NCI-H2196 treated with DMSO at 0.1 percent for 48 hours (cell line): ENCODE measurements at regions not wholly inside any gene's neighbourhood (a gene's known extent, or its start where the extent isn't known, plus 50 kb on each side); places are given as distances from the start of the nearest gene placed in this dataset.

Experiments
- DNase-seq: peaks from one replicate; lab custom pipeline; 2025; ENCODE audit not compliant: unreplicated experiment; lab: John Stamatoyannopoulos, UW

GRCh38 chr5:4440536-4440935 lies 699.6 kb upstream of the ADAMTS16 start:
- no peak for DNase-seq

- no peak for DNase-seq
These were observed 697.9 kb upstream of the ADAMTS16 start for GRCh38 chr5:4442221-4442620.

- DNase-seq = no peak
These were observed 692.5 kb upstream of the ADAMTS16 start for GRCh38 chr5:4447657-4448056.

DNA sequence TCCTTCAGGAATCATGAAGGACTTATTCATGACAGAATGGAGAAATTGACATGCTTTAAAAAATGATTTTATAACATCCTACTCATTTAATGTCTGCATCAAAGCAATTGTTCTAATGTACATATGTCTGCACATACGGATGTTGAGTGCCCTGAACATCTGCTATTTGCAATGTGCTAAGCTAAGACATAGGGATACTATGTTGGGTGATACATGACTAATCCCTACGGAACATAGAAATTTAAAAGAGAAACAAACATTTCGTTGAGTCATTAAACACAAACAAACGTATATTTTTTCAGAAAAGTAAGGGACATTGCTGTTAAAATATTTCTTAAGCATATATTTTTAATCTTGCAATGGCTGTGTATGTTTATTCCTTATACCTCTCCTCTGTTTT lies 686.5 kb upstream of the ADAMTS16 start:
- no peak for DNase-seq

- DNase-seq = no peak
These were observed 660.7 kb upstream of the ADAMTS16 start for GRCh38 chr5:4479426-4479825.

DNA sequence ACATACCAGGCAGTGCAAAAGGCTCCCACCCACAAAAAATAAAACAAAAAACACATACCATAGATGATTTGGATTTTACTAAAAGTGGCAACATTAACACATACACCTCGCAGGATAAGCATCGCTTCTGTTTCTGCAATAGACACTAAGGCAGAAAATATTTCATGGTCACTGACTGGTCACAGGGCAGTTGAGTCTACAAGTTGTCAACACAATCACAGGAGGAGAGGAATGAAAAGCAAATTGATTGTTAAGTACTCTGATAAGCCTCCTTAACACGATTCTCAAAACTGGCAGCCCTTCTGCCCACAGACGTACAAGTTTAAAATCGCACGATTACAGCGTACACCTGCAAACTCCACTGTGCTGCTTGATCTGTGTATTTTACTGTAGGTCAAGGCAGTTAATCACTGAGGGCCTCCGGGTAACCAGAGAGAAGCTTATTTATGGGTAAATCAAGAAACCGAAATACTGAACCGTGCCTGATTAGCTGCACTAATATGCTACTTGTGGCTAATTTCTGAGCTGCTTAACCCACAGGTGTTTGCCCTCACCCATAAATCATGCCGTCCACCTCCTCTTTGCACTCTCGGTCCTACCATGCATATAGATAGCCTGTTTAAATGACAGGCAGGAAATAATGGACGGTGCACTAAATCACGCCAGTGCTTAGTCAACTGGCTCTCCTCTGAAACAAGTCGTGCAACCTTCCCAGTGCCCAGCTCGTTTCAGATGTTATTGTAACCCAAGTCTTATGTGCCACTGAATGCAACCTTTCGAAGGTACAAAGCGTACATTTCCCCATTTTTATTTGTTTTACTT lies 659.4 kb upstream of the ADAMTS16 start:
- DNase-seq = no peak

- no peak for DNase-seq
These were observed 652.5 kb upstream of the ADAMTS16 start for GRCh38 chr5:4487581-4487980.

DNA sequence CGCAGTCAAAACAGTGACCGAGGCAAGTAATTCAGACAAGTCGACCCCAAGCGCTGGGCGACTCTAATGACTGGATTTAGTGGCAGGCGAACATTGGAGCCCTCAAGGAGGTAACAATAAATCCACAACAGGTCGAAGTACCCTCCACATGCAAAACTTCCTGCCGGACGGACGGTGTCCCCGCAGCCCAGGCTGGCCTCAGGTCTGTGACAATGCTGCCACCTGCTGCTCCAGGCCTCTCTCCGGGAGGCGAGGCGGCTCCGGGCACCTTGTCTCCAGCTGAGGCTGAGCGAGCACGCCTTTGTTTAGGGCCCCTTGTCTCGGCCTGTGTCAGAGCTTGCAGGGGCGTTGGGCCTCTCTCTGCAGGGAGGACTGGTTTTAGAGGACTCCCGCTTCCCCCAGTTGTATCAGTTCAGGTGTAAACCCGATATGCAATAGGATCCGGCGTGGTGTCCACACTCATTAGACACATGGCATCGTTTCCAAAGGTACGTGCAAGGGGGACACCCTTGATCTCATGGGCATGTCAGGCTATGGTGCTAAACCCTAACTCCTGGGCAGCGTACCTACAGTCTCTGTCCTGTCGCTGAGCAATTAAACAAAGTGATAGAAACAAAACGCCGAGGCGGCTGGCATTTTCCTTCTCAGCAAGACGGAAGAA lies 628.0 kb upstream of the ADAMTS16 start:
- DNase-seq = no peak

DNA sequence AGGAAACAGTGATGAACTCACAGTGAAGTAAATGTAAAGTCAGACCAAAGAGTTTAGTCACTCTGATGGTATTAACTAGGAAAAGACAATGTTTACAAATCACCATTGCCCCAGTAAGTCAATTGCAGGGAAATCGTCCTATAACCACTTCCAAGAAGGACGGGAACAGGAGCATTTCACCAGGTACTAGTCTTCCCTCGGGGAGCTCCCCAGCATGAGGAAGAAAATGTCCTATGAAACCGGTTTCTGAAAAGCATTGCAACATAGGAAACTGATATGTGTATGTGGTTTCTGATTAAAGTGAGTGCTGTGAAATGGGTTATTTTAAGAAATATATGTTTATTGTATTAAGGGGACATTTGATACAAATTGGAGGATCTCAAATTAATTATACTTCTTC lies 626.7 kb upstream of the ADAMTS16 start:
- DNase-seq = no peak

- DNase-seq = no peak
These were observed 626.0 kb upstream of the ADAMTS16 start for GRCh38 chr5:4514067-4514648.

DNA sequence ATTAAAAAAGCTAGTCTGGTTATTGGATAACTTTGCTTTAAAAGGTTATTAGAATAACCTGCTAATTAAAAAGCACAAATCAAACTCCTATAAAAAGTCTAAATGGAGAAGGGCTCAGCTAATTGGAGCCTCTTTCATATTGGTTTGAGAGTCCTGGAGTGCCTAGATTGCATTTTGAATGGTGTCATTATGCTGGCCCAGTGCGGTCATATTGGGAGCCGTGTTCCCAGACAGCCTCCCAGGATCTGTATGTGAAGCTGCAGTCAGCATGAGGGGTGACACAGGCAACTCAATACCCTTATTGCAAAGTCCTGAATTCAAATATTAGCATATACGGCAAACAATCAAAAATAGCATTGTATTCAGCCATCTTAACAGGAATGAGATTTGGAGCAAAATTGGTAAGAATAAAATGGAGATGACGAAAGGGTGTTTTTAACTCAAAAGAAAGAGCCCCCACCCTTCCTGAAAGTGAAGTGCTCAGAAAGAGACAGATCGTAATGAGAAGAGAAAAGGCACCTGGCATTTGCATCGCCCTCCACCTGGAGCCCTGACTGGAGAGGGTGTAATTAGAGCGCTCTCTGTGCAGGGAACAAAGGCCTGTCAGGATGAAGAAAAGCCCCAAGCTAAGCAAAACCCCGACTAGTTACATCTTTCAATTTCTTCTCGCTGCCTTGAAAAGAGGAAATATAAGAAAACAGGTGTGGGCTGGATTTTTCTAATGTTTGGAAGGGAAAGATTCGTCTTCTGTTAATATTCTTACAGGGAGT lies 621.0 kb upstream of the ADAMTS16 start:
- no peak for DNase-seq

DNA sequence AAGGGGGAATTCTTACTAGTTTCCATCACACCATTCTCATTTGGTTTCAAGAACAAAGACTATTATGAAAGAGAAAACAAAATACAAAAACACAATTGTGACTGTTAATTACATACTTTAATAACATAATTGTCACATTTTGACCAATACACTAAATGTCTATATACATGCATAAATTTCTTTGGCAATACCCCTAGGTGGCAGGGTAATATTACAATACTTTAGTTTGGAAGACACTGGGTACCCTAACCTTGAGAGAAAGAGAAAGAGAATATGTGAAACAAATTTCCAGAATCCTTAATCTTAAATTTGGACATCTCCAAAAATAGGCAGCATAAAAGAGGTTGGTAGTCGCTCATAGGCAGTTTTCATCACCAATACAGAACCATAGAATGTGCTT lies 619.6 kb upstream of the ADAMTS16 start:
- DNase-seq = no peak

DNA sequence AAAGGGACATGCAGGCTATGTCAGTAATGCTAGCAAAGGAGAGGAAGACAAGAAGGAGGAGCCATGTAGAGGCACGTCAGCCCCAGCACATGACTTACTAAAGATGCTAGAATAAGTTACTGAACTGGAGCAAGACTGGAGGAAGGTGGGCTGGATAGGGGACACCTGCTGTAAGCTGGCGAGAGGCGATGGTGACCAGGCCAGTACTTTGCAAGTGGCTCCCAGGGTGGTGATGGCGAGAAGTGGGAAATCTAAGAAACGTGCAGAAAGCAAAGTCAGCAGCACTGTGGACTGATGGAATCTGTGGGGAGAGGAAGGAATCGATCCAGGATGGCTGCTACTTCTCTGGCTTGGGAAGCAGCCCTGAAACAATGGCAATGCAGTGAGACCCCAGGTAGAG lies 617.1 kb upstream of the ADAMTS16 start:
- DNase-seq = no peak

GRCh38 chr5:4531756-4532704 lies 608.1 kb upstream of the ADAMTS16 start:
- DNase-seq = no peak

DNA sequence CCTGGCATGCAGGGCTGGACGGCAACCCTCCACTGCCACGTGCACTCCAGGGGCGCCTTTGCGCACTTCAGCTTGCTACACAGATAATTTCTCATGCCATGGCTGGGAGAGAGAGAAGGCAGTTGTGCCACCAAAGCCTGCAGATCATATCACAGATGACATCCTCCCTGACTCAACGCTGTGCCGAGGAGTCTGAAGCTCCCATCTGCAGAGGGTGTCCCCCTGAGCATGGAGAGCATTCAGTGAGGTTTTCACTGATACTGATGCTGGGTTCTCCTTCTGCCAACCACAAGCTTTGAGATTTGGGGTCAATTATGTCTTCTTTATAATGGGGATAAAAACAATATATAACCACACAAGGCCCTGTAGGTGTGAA lies 607.4 kb upstream of the ADAMTS16 start:
- no peak for DNase-seq

GRCh38 chr5:4533457-4534105 lies 606.5 kb upstream of the ADAMTS16 start:
- no peak for DNase-seq

GRCh38 chr5:4537489-4537888 lies 602.6 kb upstream of the ADAMTS16 start:
- DNase-seq = no peak

- no peak for DNase-seq
These were observed 599.6 kb upstream of the ADAMTS16 start for GRCh38 chr5:4540375-4541173.

- no peak for DNase-seq
These were observed 598.8 kb upstream of the ADAMTS16 start for GRCh38 chr5:4541334-4541733.
